HL-60 (cell line): ENCODE measurements at regions not wholly inside any gene's neighbourhood (a gene's known extent, or its start where the extent isn't known, plus 50 kb on each side); places are given as distances from the start of the nearest gene placed in this dataset.

Experiments
- DNase-seq, 2 experiments: peaks; one replicate each; pipeline ENCODE4 v3.0.0-alpha.2; 2010 to 2020; ENCODE audit warnings: low read depth in 1 of 2, low spot score in 1 of 2
- H3K27ac ChIP-seq: fragments of 250-450 bp; sonication (Bioruptor Pico); replicated peaks from 2 replicates; pipeline ENCODE4 v1.5.1; 2020; ENCODE audit warnings: mild to moderate bottlenecking, moderate library complexity
- H3K27me3 ChIP-seq: fragments of 250-450 bp; sonication (Bioruptor Pico); 2 replicates; pipeline ENCODE4 v1.5.1; 2021; ENCODE audit warnings: mild to moderate bottlenecking, moderate library complexity; ENCODE audit not compliant: insufficient read depth, poor library complexity, severe bottlenecking
- H3K4me3 ChIP-seq: replicated peaks from 2 replicates; pipeline ENCODE4 v1.5.1; 2011; ENCODE audit warnings: mild to moderate bottlenecking, control low read depth, low read length; ENCODE audit not compliant: insufficient read depth
- GABPA ChIP-seq: IDR thresholded peaks from 2 replicates; pipeline ENCODE4 v1.6.1; 2012; ENCODE audit warnings: low read depth
- POLR2AphosphoS5 ChIP-seq: IDR thresholded peaks from 2 replicates; pipeline ENCODE4 v1.6.1; 2012; ENCODE audit warnings: low read depth
- REST ChIP-seq: IDR thresholded peaks from 2 replicates; pipeline ENCODE4 v1.6.1; 2012; ENCODE audit warnings: low read depth; ENCODE audit not compliant: insufficient replicate concordance
- SPI1 ChIP-seq: IDR thresholded peaks from 2 replicates; pipeline ENCODE4 v1.6.1; 2012; ENCODE audit warnings: low read depth, mild to moderate bottlenecking, borderline replicate concordance
- TF ChIP-seq, protein P1 (sequence below): IDR thresholded peaks from one replicate; pipeline ENCODE4 v1.5.1; 2011; ENCODE audit warnings: low read length, control low read depth, inconsistent platforms; ENCODE audit not compliant: insufficient read depth

GRCh38 chr2:118183381-118183780 is 95.1 kb downstream of the INSIG2 start:
- no peak overlapping the region for H3K4me3 ChIP-seq
- TF ChIP-seq, protein P1, sequence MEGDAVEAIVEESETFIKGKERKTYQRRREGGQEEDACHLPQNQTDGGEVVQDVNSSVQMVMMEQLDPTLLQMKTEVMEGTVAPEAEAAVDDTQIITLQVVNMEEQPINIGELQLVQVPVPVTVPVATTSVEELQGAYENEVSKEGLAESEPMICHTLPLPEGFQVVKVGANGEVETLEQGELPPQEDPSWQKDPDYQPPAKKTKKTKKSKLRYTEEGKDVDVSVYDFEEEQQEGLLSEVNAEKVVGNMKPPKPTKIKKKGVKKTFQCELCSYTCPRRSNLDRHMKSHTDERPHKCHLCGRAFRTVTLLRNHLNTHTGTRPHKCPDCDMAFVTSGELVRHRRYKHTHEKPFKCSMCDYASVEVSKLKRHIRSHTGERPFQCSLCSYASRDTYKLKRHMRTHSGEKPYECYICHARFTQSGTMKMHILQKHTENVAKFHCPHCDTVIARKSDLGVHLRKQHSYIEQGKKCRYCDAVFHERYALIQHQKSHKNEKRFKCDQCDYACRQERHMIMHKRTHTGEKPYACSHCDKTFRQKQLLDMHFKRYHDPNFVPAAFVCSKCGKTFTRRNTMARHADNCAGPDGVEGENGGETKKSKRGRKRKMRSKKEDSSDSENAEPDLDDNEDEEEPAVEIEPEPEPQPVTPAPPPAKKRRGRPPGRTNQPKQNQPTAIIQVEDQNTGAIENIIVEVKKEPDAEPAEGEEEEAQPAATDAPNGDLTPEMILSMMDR: no peak
- no peak for TF ChIP-seq GABPA
- TF ChIP-seq REST: no peak
- no peak for TF ChIP-seq POLR2AphosphoS5
- TF ChIP-seq SPI1: no peak
- H3K27ac ChIP-seq: no peak overlapping the region
- no peak for DNase-seq
- no peaks in the 10 kb centered on the region for H3K27me3 ChIP-seq

DNA sequence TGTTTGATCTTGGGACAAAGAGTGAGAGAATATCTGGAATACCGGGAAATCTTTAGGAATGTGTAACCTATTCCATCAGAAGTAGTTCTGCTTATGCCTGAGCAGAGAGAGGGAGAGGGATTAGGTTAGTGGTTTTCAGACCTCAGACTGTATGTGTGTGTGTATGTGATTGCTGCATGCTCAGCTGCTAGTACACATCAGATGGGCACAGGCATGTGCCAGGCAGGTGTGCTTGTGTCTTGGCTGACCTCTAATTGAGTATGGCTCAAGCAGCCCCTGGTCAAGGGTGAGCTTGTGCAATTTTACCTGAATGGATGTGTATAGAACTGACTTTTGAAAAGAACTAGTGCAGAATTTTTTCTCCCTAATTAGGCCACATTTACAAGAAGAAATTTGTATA is 91.2 kb downstream of the INSIG2 start:
- no peak overlapping the region for H3K27ac ChIP-seq
- no peaks in the 10 kb centered on the region for H3K27me3 ChIP-seq
- DNase-seq: no peak
- no peak overlapping the region for H3K4me3 ChIP-seq
- TF ChIP-seq SPI1 (no peak), REST (no peak), GABPA (no peak), POLR2AphosphoS5 (no peak)
- TF ChIP-seq, protein P1: no peak

DNA sequence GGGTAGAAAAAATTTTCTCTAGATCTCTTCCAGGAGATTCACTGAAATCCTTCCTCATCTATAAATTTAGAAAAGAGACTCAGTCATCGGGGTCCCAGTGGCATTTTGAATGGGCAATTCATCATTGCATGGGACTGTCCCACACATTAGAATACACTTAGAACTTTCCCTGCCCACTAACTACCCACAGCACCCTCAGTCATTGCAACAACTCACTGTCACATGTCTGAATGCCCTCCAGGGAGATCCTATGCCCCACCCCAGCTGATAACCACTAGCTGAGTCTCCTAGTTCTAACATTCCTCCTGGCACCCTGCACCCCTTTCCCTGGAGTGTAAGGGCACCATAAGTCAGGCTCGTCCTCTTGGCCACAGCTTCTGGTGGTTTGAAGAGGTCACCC is 89.6 kb downstream of the INSIG2 start:
- no peak overlapping the region for H3K4me3 ChIP-seq
- DNase-seq: no peak
- H3K27ac ChIP-seq: no peak overlapping the region
- H3K27me3 ChIP-seq: no peaks in the 10 kb centered on the region
- TF ChIP-seq GABPA: no peak
- TF ChIP-seq, protein P1: no peak
- TF ChIP-seq REST: no peak
- TF ChIP-seq POLR2AphosphoS5: no peak
- TF ChIP-seq SPI1: no peak
